HL-60 (cell line): ENCODE measurements at regions not wholly inside any gene's neighbourhood (a gene's known extent, or its start where the extent isn't known, plus 50 kb on each side); places are given as distances from the start of the nearest gene placed in this dataset.

Experiments
- POLR2AphosphoS5 ChIP-seq: IDR thresholded peaks from 2 replicates; pipeline ENCODE4 v1.6.1; 2012; ENCODE audit warnings: low read depth
- TF ChIP-seq, protein P1 (sequence below): IDR thresholded peaks from one replicate; pipeline ENCODE4 v1.5.1; 2011; ENCODE audit warnings: low read length, control low read depth, inconsistent platforms; ENCODE audit not compliant: insufficient read depth
- TF ChIP-seq, protein P2 (sequence below): IDR thresholded peaks from 2 replicates; pipeline ENCODE4 v1.6.1; 2012; ENCODE audit warnings: low read depth; ENCODE audit not compliant: insufficient replicate concordance

DNA sequence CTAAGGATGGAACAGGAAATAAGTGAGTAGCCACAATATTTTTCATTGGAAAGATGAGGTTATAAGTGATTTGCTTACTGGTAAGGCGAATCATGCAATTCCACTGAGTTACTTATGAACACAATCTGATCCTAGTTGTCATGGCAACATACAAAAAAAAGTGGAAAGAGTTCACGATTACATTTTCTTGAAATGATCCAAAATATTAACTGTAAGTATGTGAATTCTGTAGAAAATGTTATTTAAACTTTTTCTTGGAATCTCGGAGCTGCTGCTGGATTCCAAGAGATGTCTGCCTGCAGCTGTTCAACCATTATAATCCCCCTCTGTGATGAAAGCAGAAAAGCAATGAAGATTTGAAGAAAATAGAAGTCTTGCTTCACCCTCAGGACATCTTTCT, 120.5 kb downstream of the KBTBD8 start:
- TF ChIP-seq, protein P1, sequence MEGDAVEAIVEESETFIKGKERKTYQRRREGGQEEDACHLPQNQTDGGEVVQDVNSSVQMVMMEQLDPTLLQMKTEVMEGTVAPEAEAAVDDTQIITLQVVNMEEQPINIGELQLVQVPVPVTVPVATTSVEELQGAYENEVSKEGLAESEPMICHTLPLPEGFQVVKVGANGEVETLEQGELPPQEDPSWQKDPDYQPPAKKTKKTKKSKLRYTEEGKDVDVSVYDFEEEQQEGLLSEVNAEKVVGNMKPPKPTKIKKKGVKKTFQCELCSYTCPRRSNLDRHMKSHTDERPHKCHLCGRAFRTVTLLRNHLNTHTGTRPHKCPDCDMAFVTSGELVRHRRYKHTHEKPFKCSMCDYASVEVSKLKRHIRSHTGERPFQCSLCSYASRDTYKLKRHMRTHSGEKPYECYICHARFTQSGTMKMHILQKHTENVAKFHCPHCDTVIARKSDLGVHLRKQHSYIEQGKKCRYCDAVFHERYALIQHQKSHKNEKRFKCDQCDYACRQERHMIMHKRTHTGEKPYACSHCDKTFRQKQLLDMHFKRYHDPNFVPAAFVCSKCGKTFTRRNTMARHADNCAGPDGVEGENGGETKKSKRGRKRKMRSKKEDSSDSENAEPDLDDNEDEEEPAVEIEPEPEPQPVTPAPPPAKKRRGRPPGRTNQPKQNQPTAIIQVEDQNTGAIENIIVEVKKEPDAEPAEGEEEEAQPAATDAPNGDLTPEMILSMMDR = no peak
- no peak for TF ChIP-seq POLR2AphosphoS5
- TF ChIP-seq, protein P2, sequence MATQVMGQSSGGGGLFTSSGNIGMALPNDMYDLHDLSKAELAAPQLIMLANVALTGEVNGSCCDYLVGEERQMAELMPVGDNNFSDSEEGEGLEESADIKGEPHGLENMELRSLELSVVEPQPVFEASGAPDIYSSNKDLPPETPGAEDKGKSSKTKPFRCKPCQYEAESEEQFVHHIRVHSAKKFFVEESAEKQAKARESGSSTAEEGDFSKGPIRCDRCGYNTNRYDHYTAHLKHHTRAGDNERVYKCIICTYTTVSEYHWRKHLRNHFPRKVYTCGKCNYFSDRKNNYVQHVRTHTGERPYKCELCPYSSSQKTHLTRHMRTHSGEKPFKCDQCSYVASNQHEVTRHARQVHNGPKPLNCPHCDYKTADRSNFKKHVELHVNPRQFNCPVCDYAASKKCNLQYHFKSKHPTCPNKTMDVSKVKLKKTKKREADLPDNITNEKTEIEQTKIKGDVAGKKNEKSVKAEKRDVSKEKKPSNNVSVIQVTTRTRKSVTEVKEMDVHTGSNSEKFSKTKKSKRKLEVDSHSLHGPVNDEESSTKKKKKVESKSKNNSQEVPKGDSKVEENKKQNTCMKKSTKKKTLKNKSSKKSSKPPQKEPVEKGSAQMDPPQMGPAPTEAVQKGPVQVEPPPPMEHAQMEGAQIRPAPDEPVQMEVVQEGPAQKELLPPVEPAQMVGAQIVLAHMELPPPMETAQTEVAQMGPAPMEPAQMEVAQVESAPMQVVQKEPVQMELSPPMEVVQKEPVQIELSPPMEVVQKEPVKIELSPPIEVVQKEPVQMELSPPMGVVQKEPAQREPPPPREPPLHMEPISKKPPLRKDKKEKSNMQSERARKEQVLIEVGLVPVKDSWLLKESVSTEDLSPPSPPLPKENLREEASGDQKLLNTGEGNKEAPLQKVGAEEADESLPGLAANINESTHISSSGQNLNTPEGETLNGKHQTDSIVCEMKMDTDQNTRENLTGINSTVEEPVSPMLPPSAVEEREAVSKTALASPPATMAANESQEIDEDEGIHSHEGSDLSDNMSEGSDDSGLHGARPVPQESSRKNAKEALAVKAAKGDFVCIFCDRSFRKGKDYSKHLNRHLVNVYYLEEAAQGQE = no peak
